GM23248 (cell line): ENCODE measurements at regions not wholly inside any gene's neighbourhood (a gene's known extent, or its start where the extent isn't known, plus 50 kb on each side); places are given as distances from the start of the nearest gene placed in this dataset.
"Not testable (repeated sequence)": the region's sequence is repeated elsewhere in the genome, so short reads cannot be mapped to it uniquely, and the experiment has no call there.

Experiments used
- DNase-seq: peaks from one replicate; pipeline ENCODE4 v3.0.0-alpha.2; 2015
- H2AFZ ChIP-seq: fragments of 200-600 bp; sonication (generic); 2 replicates; pipeline ENCODE4 v1.6.1; 2016; ENCODE audit warnings: antibody characterized with exemption
- H3F3A ChIP-seq: fragments of 200-600 bp; sonication (generic); 2 replicates; pipeline ENCODE4 v1.6.1; 2016; ENCODE audit warnings: mild to moderate bottlenecking, antibody characterized with exemption, mixed run types; ENCODE audit not compliant: insufficient read depth
- H3K27ac ChIP-seq: fragments of 200-600 bp; sonication (generic); 2 replicates; pipeline ENCODE4 v1.5.1; 2016; ENCODE audit warnings: mild to moderate bottlenecking
- H3K27me3 ChIP-seq: fragments of 200-600 bp; sonication (generic); replicated peaks from 2 replicates; pipeline ENCODE4 v1.6.1; 2016; ENCODE audit warnings: mild to moderate bottlenecking; ENCODE audit not compliant: insufficient read depth
- H3K36me3 ChIP-seq: fragments of 200-600 bp; sonication (generic); 2 replicates; pipeline ENCODE4 v1.6.1; 2016; ENCODE audit warnings: low read depth, mild to moderate bottlenecking
- H3K4me1 ChIP-seq: fragments of 200-600 bp; sonication (generic); 2 replicates; pipeline ENCODE4 v1.6.1; 2016; ENCODE audit warnings: mild to moderate bottlenecking; ENCODE audit not compliant: insufficient read depth
- H3K4me2 ChIP-seq: fragments of 200-600 bp; sonication (generic); one replicate; pipeline ENCODE4 v1.6.1; 2016; ENCODE audit warnings: mild to moderate bottlenecking; ENCODE audit not compliant: unreplicated experiment
- H3K4me3 ChIP-seq: fragments of 200-600 bp; sonication (generic); 2 replicates; pipeline ENCODE4 v1.5.1; 2016; ENCODE audit warnings: mild to moderate bottlenecking
- H3K79me2 ChIP-seq: fragments of 200-600 bp; sonication (generic); 2 replicates; pipeline ENCODE4 v1.6.1; 2016; ENCODE audit warnings: mild to moderate bottlenecking; ENCODE audit not compliant: insufficient read depth
- H3K9ac ChIP-seq: fragments of 200-600 bp; sonication (generic); 2 replicates; pipeline ENCODE4 v1.6.1; 2016; ENCODE audit warnings: mild to moderate bottlenecking
- H3K9me2 ChIP-seq: fragments of 200-600 bp; sonication (generic); 2 replicates; pipeline ENCODE4 v1.6.1; 2016; ENCODE audit warnings: mixed run types, mild to moderate bottlenecking, moderate library complexity; ENCODE audit not compliant: insufficient read depth
- H3K9me3 ChIP-seq: fragments of 200-600 bp; sonication (generic); one replicate; pipeline ENCODE4 v1.6.1; 2017; ENCODE audit warnings: low read depth
- H4K20me1 ChIP-seq: fragments of 200-600 bp; sonication (generic); 2 replicates; pipeline ENCODE4 v1.6.0; 2016; ENCODE audit not compliant: insufficient read depth
- EZH2 ChIP-seq: fragments of 200-600 bp; sonication (generic); IDR thresholded peaks from 2 replicates; pipeline ENCODE4 v1.6.1; 2018; ENCODE audit warnings: antibody characterized with exemption, mild to moderate bottlenecking; ENCODE audit not compliant: insufficient read depth, poor library complexity, severe bottlenecking
- EZH2phosphoT487 ChIP-seq: fragments of 200-600 bp; sonication (generic); IDR thresholded peaks from 2 replicates; pipeline ENCODE4 v1.6.1; 2018; ENCODE audit warnings: antibody characterized with exemption, moderate library complexity, mild to moderate bottlenecking, low read depth; ENCODE audit not compliant: insufficient read depth
- WGBS, 2 experiments: methylation state at CpG; one replicate each; pipeline ENCODE4 v1.1.6; 2015 to 2017; ENCODE audit warnings: low lambda C conversion rate in 2 of 2, low coverage in 1 of 2; ENCODE audit errors: missing lambda C conversion rate in 2 of 2; 5-methylcytosine and 5-hydroxymethylcytosine counted together
- in situ Hi-C: fragments of 300-500 bp; cut with MboI; formaldehyde crosslinking; loops from 2 replicates; pipeline ENCODE4 v1.15.0; 2020

DNA sequence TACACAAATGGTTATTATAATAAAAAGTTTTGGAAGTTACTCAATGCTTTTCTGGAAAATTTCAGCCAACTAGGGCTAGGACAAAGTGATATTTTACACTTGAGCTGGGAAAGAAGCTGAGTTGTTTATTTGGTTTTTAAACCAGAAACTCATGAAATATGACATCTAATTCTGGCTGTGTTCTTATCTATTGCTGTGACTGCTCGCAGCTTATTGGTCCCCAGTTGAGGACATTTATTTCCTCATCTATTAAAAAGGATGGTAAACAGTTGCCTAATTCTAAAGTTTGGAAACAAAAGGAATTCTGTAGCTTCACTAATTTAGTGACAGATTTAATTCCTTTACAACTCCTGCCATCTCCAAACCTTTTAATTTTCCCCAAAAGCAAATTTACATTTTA is 487.6 kb upstream of the IL12A start:
- in situ Hi-C loops = no loop called here
- no peak overlapping the region for H2AFZ ChIP-seq
- no peak overlapping the region for H3K9ac ChIP-seq
- H3K36me3 ChIP-seq = no peaks in the 10 kb centered on the region
- no peaks in the 10 kb centered on the region for H3K9me3 ChIP-seq
- H3K4me1 ChIP-seq = peaks cover 9% of the 10 kb centered on the region; the same call in 1 of the 2 replicates
- 72 to 74% methylated on average over 1 of the region's 1 CpG for WGBS, 2 experiments
- no peaks in the 10 kb centered on the region for H3K27me3 ChIP-seq
- H3F3A ChIP-seq = no peaks in the 10 kb centered on the region
- DNase-seq = no peak
- no peak overlapping the region for H3K4me2 ChIP-seq
- H3K9me2 ChIP-seq = no peaks in the 10 kb centered on the region
- H4K20me1 ChIP-seq = no peaks in the 10 kb centered on the region
- no peak overlapping the region for H3K27ac ChIP-seq
- TF ChIP-seq EZH2 (no peak), EZH2phosphoT487 (no peak)
- H3K4me3 ChIP-seq = no peak overlapping the region
- H3K79me2 ChIP-seq = no peaks in the 10 kb centered on the region

DNA sequence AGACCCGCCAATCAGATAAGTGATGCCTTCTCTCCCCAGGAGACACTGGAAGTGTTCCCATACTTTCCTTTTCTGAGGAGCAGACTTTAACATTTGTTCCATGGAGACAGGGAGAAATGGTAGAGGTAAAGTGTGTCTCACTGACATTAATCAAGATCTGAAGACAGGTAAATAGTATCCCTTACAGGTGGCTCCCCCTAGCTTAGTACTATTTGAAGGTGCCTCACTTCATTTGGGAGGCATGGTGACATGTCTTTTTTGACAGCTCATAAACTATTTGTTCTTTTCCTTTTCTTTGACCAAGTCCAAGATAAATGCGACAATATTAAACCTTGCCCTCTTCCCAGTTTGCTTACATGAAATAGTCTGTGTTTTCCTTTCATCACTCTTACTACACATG is 485.6 kb upstream of the IL12A start:
- WGBS, 2 experiments = 80 to 92% methylated on average over 2 of the region's 2 CpGs
- H2AFZ ChIP-seq = no peak overlapping the region
- no peak overlapping the region for H3K4me2 ChIP-seq
- no peaks in the 10 kb centered on the region for H3F3A ChIP-seq
- no peaks in the 10 kb centered on the region for H3K9me3 ChIP-seq
- in situ Hi-C loops = no loop called here
- H3K4me1 ChIP-seq = peaks cover 9% of the 10 kb centered on the region; the same call in 1 of the 2 replicates
- H3K36me3 ChIP-seq = no peaks in the 10 kb centered on the region
- H3K9me2 ChIP-seq = no peaks in the 10 kb centered on the region
- H3K79me2 ChIP-seq = no peaks in the 10 kb centered on the region
- no peak overlapping the region for H3K9ac ChIP-seq
- H4K20me1 ChIP-seq = no peaks in the 10 kb centered on the region
- TF ChIP-seq EZH2phosphoT487 = no peak
- no peak for TF ChIP-seq EZH2
- no peaks in the 10 kb centered on the region for H3K27me3 ChIP-seq
- no peak overlapping the region for H3K4me3 ChIP-seq
- H3K27ac ChIP-seq = no peak overlapping the region
- no peak for DNase-seq

DNA sequence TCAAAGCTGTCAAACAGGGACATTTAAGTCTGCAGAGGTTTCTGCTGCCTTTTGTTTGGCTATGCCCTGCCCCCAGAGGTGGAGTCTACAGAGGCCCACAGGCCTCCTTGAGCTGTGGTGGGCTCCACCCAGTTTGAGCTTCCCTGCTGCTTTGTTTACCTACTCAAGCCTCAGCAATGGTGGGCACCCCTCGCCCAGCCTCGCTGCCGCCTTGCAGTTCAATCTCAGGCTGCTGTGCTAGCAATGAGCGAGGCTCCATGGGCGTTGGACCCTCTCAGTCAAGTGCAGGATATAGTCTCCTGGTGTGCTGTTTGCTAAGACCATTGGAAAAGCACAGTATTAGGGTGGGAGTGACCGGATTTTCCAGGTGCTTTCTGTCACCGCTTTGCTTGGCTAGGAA is 477.6 kb upstream of the IL12A start:
- DNase-seq, H3F3A ChIP-seq, H3K36me3 ChIP-seq, H3K9ac ChIP-seq, H2AFZ ChIP-seq, H3K4me3 ChIP-seq, H3K9me3 ChIP-seq, in situ Hi-C loops, H3K4me1 ChIP-seq, H3K4me2 ChIP-seq, H4K20me1 ChIP-seq, H3K27ac ChIP-seq, H3K9me2 ChIP-seq, H3K79me2 ChIP-seq, H3K27me3 ChIP-seq: not testable (repeated sequence)
- 74 to 83% methylated on average over 7 of the region's 7 CpGs for WGBS, 2 experiments

DNA sequence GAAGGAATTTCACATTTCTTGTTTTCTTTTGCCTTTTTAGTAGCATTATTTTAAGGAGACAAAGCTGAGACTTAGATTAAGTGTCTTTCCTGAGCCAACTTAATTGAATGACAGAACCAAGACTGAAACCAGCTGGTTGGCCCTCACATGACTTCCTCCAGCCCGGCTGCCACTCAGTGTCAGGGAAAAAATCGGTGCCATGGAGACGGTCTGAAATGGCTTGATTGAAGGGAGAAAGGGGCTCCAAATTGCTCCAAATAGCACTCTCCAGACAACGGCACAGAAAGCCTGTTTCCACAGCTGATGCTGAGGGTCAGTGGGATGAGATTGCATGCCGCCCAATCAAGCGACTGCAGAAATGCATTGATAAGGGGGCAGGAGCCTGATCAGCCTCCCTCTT is 475.2 kb upstream of the IL12A start:
- Histone ChIP-seq H3K9me2 (no peaks in the 10 kb centered on the region), H3F3A (no peaks in the 10 kb centered on the region), H3K9me3 (no peaks in the 10 kb centered on the region), H3K4me2 (no peak overlapping the region), H3K79me2 (no peaks in the 10 kb centered on the region), H3K27ac (peak overlapping the region; percentile 29), H3K27me3 (no peaks in the 10 kb centered on the region), H2AFZ (no peak overlapping the region), H3K9ac (no peak overlapping the region), H4K20me1 (no peaks in the 10 kb centered on the region), H3K36me3 (no peaks in the 10 kb centered on the region), H3K4me1 (peaks cover 8% of the 10 kb centered on the region; the same call in 1 of the 2 replicates), H3K4me3 (no peak overlapping the region)
- DNase-seq = no peak
- 41% methylated on average over 6 of the region's 6 CpGs for WGBS, 2 experiments
- in situ Hi-C loops = no loop called here
- TF ChIP-seq EZH2 (no peak), EZH2phosphoT487 (no peak)

DNA sequence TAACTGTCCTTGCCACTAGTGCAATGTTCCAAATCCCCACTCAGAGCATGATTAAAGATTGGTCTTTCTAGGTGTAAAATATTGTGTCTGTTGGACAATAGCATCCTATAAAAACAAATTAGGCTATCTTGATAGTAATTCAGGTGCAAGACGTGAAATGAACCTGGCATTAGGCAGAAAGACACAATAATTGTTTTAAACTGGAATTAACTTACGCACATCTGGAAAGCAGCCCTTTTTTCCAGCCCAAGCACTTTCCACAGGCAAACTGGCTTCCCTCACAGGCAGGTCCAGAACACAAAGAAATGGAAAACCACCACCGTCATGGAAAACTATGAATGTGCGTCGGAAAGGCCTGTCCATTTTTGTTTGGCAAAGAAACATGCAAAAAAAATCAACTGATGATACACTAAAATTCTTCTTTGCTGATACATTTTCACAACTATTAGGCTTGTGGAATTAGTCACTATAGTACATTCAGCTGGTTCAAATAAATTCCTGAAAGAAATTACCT is 474.7 kb upstream of the IL12A start:
- no peak overlapping the region for H3K9ac ChIP-seq
- H2AFZ ChIP-seq = no peak overlapping the region
- H3K27ac ChIP-seq = peak overlapping the region; percentile 29
- H4K20me1 ChIP-seq = no peaks in the 10 kb centered on the region
- no peaks in the 10 kb centered on the region for H3K36me3 ChIP-seq
- no peak overlapping the region for H3K4me2 ChIP-seq
- H3K9me2 ChIP-seq = no peaks in the 10 kb centered on the region
- H3F3A ChIP-seq = no peaks in the 10 kb centered on the region
- 29 to 34% methylated on average over 5 of the region's 5 CpGs for WGBS, 2 experiments
- DNase-seq = peak; percentile 68
- H3K79me2 ChIP-seq = no peaks in the 10 kb centered on the region
- H3K27me3 ChIP-seq = no peaks in the 10 kb centered on the region
- peaks cover 8% of the 10 kb centered on the region; the same call in 1 of the 2 replicates for H3K4me1 ChIP-seq
- in situ Hi-C loops = no loop called here
- no peaks in the 10 kb centered on the region for H3K9me3 ChIP-seq
- H3K4me3 ChIP-seq = no peak overlapping the region
- TF ChIP-seq EZH2phosphoT487 = no peak
- no peak for TF ChIP-seq EZH2
